ENCODE measurements at regions not wholly inside any gene's neighbourhood (a gene's known extent, or its start where the extent isn't known, plus 50 kb on each side); places are given as distances from the start of the nearest gene placed in this dataset.

GRCh38 chr4:15376594-15376993, 51.2 kb upstream of the C1QTNF7 start:
- DNase-seq = no peak
